A549 (cell line): ENCODE measurements at regions not wholly inside any gene's neighbourhood (a gene's known extent, or its start where the extent isn't known, plus 50 kb on each side); places are given as distances from the start of the nearest gene placed in this dataset.

ENCODE experiments used
- ATAC-seq, 2 experiments: fragments of 200-7000 bp in 1 of 2; fragments of >200 bp in 1 of 2; cut with Nextera tagmentation in 1 of 2; cut with Tn5 transposase in 1 of 2; 3 replicates each; pipeline versions ENCODE4 v1.8.0 to v1.9.1; 2018 to 2020; ENCODE audit warnings: mild to moderate bottlenecking in 1 of 2, moderate library complexity in 1 of 2
- CTCF ChIA-PET: fragments of 300-600 bp; sonication (Branson Sonifier 250); formaldehyde crosslinking; extraction: SDS; loops from one replicate; lab custom pipeline; 2021; ENCODE audit warnings: antibody characterized with exemption, inconsistent platforms; lab: Yijun Ruan, JAX
- POLR2A ChIA-PET: fragments of 350-600 bp; formaldehyde crosslinking; extraction: SDS; loops from one replicate; lab custom pipeline; 2021; ENCODE audit warnings: antibody characterized with exemption, inconsistent platforms; lab: Yijun Ruan, JAX
- DNase-seq, 2 experiments: peaks; one replicate each; pipeline versions ENCODE4 v3.0.0 to v3.0.0-alpha.2; 2011 to 2016; ENCODE audit warnings: low read depth in 1 of 2, low spot score in 1 of 2
- FAIRE-seq: peaks from 2 replicates; lab custom pipeline; 2011; peaks lifted over from hg19 to GRCh38; lab: Jason Lieb, UNC
- H3K27ac ChIP-seq, 2 experiments: fragments of >200 bp; sonication (Bioruptor Twin); formaldehyde crosslinking; 3 replicates each; pipeline ENCODE4 v1.5.1; 2016 to 2017
- H3K4me1 ChIP-seq: fragments of >200 bp; sonication (Bioruptor Twin); formaldehyde crosslinking; 3 replicates; pipeline ENCODE4 v1.6.1; 2016
- H3K4me2 ChIP-seq: fragments of >200 bp; sonication (Bioruptor Twin); formaldehyde crosslinking; 3 replicates; pipeline ENCODE4 v1.6.1; 2016
- H3K4me3 ChIP-seq: fragments of >200 bp; sonication (Bioruptor Twin); formaldehyde crosslinking; 3 replicates; pipeline ENCODE4 v1.5.1; 2016
- H3K9me3 ChIP-seq: fragments of >200 bp; sonication (Bioruptor Twin); formaldehyde crosslinking; 3 replicates; pipeline ENCODE4 v1.6.1; 2016
- BHLHE40 ChIP-seq: IDR thresholded peaks from 2 replicates; pipeline ENCODE4 v1.6.1; 2012; ENCODE audit warnings: low read depth, low read length, inconsistent platforms
- CBX2 ChIP-seq: fragments of 200-600 bp; sonication (generic); IDR thresholded peaks from 2 replicates; pipeline ENCODE4 v1.6.1; 2016; ENCODE audit warnings: low read depth, mild to moderate bottlenecking, borderline replicate concordance
- CBX8 ChIP-seq: fragments of 200-600 bp; sonication (generic); IDR thresholded peaks from 2 replicates; pipeline ENCODE4 v1.6.1; 2016
- FOXS1 ChIP-seq: fragments of 250-450 bp; sonication (Bioruptor Pico); IDR thresholded peaks from 2 replicates; pipeline ENCODE4 v1.5.0; 2020; ENCODE audit warnings: mild to moderate bottlenecking, moderate library complexity
- GATA3 ChIP-seq: IDR thresholded peaks from 2 replicates; pipeline ENCODE4 v1.6.1; 2012; ENCODE audit warnings: borderline replicate concordance
- HOXA7 ChIP-seq: fragments of 250-450 bp; sonication (Bioruptor Pico); IDR thresholded peaks from 2 replicates; pipeline ENCODE4 v1.5.0; 2020; ENCODE audit warnings: mild to moderate bottlenecking, moderate library complexity
- HOXB13 ChIP-seq: fragments of 250-450 bp; sonication (Bioruptor Pico); IDR thresholded peaks from 2 replicates; pipeline ENCODE4 v1.5.0; 2020; ENCODE audit warnings: low read depth, mild to moderate bottlenecking, moderate library complexity
- JUNB ChIP-seq: fragments of >200 bp; sonication (Bioruptor Twin); formaldehyde crosslinking; IDR thresholded peaks from 2 replicates; pipeline ENCODE4 v1.6.1; 2016
- KDM1A ChIP-seq: fragments of 200-600 bp; sonication (generic); IDR thresholded peaks from 2 replicates; pipeline ENCODE4 v1.6.1; 2016; ENCODE audit warnings: low read depth, mild to moderate bottlenecking
- MAFK ChIP-seq: fragments of 450-650 bp; IDR thresholded peaks from 2 replicates; pipeline ENCODE4 v1.6.1; 2014; ENCODE audit not compliant: partially characterized antibody
- MAZ ChIP-seq: fragments of 150-350 bp; IDR thresholded peaks from 2 replicates; pipeline ENCODE4 v1.6.1; 2014; ENCODE audit warnings: antibody characterized with exemption, low read depth, low read length, borderline replicate concordance
- NFE2L2 ChIP-seq: fragments of 150-350 bp; conservative IDR thresholded peaks from 2 replicates; pipeline ENCODE4 v1.6.1; 2014; ENCODE audit warnings: low read length
- PHF8 ChIP-seq: fragments of 200-600 bp; sonication (generic); IDR thresholded peaks from 2 replicates; pipeline ENCODE4 v1.6.1; 2016; ENCODE audit warnings: low read depth, mild to moderate bottlenecking, antibody characterized with exemption, moderate library complexity, borderline replicate concordance
- POLR2AphosphoS2 ChIP-seq: conservative IDR thresholded peaks from 2 replicates; pipeline ENCODE4 v1.6.1; 2012; ENCODE audit warnings: low read length, improper control_type of control experiment, inconsistent platforms
- RARB ChIP-seq: fragments of 250-450 bp; sonication (Bioruptor Pico); IDR thresholded peaks from 2 replicates; pipeline ENCODE4 v1.8.0; 2021; ENCODE audit warnings: mild to moderate bottlenecking, moderate library complexity
- RNF2 ChIP-seq: fragments of 200-600 bp; sonication (generic); IDR thresholded peaks from 2 replicates; pipeline ENCODE4 v1.6.1; 2016; ENCODE audit warnings: low read depth, mild to moderate bottlenecking, antibody characterized with exemption, moderate library complexity, borderline replicate concordance
- SMC3 ChIP-seq: fragments of >200 bp; sonication (Bioruptor Twin); formaldehyde crosslinking; IDR thresholded peaks from 3 replicates; pipeline ENCODE4 v1.6.1; 2018; ENCODE audit warnings: inconsistent platforms
- SREBF2 ChIP-seq: fragments of 450-650 bp; IDR thresholded peaks from 2 replicates; pipeline ENCODE4 v1.6.1; 2014; ENCODE audit warnings: mild to moderate bottlenecking, moderate library complexity
- TP53 ChIP-seq: fragments of 250-450 bp; sonication (Bioruptor Pico); IDR thresholded peaks from 2 replicates; pipeline ENCODE4 v1.5.0; 2021; ENCODE audit warnings: mild to moderate bottlenecking, moderate library complexity
- ZC3H11A ChIP-seq: fragments of 450-650 bp; IDR thresholded peaks from 2 replicates; pipeline ENCODE4 v1.6.1; 2014; ENCODE audit warnings: antibody characterized with exemption, mild to moderate bottlenecking
- ZFP36 ChIP-seq: fragments of 450-650 bp; IDR thresholded peaks from 2 replicates; pipeline ENCODE4 v1.6.1; 2014; ENCODE audit warnings: borderline replicate concordance; ENCODE audit not compliant: partially characterized antibody
- ZSCAN20 ChIP-seq: fragments of 250-450 bp; sonication (Bioruptor Pico); IDR thresholded peaks from 2 replicates; pipeline ENCODE4 v1.8.0; 2022; ENCODE audit warnings: mild to moderate bottlenecking, moderate library complexity
- WGBS: methylation state at CpG from one replicate; pipeline ENCODE4 v1.1.6; 2017; ENCODE audit errors: missing lambda C conversion rate; 5-methylcytosine and 5-hydroxymethylcytosine counted together
- TF ChIP-seq, protein P1 (sequence below): fragments of >200 bp; sonication (Bioruptor Twin); formaldehyde crosslinking; IDR thresholded peaks from 2 replicates; pipeline ENCODE4 v1.6.1; 2016
- TF ChIP-seq, protein P2 (sequence below): fragments of >200 bp; sonication (Bioruptor Twin); formaldehyde crosslinking; IDR thresholded peaks from 3 replicates; pipeline ENCODE4 v1.6.1; 2016
- TF ChIP-seq, protein P3 (sequence below): fragments of 200-600 bp; sonication (generic); IDR thresholded peaks from 2 replicates; pipeline ENCODE4 v1.6.1; 2016; ENCODE audit warnings: antibody characterized with exemption, mild to moderate bottlenecking, moderate library complexity
- TF ChIP-seq, protein P4 (sequence below): IDR thresholded peaks from 2 replicates; pipeline ENCODE4 v1.6.1; 2012
- TF ChIP-seq, protein P5 (sequence below): IDR thresholded peaks from 2 replicates; pipeline ENCODE4 v1.6.1; 2012

DNA sequence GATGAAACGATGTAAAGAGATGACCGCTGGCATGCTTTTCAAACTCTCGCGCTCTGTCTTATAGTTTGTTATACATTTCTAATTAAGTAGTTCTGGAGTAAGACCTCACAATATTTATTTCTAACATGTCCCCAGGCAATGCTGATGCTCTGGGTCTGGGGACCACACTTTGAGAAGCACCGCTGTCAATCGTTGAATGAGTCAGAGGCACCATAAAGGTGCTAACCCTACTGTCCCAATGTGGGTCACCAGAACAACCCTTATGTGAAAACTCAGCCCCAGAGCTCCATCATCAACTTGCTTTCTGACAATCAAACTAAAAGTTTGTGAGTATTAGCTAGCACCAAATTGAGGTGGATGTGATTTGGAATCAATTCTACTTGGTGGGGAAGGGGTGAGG lies 284.1 kb upstream of the PRKCQ start:
- WGBS: 91% methylated on average over 6 of the region's 6 CpGs
- no peak for DNase-seq
- no peak overlapping the region for H3K4me2 ChIP-seq
- CTCF ChIA-PET: interaction anchor here (1.2 kb wide), 1 partner anchor 13 kb away, joined by 4 read pairs; no protein-coding TSS in a partner anchor
- no peak for TF ChIP-seq TP53
- TF ChIP-seq GATA3: no peak
- no peak for TF ChIP-seq CBX8
- no peak for TF ChIP-seq HOXB13
- TF ChIP-seq MAFK: no peak
- no peak for TF ChIP-seq HOXA7
- no peak for TF ChIP-seq CBX2
- no peak for TF ChIP-seq BHLHE40
- no peak for TF ChIP-seq NFE2L2
- TF ChIP-seq, protein P1, sequence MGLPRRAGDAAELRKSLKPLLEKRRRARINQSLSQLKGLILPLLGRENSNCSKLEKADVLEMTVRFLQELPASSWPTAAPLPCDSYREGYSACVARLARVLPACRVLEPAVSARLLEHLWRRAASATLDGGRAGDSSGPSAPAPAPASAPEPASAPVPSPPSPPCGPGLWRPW: no peak
- no peak for TF ChIP-seq POLR2AphosphoS2
- no peak for TF ChIP-seq RARB (CRISPR knock-in tag)
- no peak for TF ChIP-seq PHF8
- TF ChIP-seq, protein P2, sequence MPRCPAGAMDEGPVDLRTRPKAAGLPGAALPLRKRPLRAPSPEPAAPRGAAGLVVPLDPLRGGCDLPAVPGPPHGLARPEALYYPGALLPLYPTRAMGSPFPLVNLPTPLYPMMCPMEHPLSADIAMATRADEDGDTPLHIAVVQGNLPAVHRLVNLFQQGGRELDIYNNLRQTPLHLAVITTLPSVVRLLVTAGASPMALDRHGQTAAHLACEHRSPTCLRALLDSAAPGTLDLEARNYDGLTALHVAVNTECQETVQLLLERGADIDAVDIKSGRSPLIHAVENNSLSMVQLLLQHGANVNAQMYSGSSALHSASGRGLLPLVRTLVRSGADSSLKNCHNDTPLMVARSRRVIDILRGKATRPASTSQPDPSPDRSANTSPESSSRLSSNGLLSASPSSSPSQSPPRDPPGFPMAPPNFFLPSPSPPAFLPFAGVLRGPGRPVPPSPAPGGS: no peak
- TF ChIP-seq ZFP36: no peak
- TF ChIP-seq, all 56 proteins: peak for 0
- no peak overlapping the region for H3K4me3 ChIP-seq
- FAIRE-seq (no peak), ATAC-seq (no peak)
- POLR2A ChIA-PET: no interaction called here
- H3K9me3 ChIP-seq: no peaks in the 10 kb centered on the region
- no peak overlapping the region for H3K27ac ChIP-seq
- no peaks in the 10 kb centered on the region for H3K4me1 ChIP-seq

DNA sequence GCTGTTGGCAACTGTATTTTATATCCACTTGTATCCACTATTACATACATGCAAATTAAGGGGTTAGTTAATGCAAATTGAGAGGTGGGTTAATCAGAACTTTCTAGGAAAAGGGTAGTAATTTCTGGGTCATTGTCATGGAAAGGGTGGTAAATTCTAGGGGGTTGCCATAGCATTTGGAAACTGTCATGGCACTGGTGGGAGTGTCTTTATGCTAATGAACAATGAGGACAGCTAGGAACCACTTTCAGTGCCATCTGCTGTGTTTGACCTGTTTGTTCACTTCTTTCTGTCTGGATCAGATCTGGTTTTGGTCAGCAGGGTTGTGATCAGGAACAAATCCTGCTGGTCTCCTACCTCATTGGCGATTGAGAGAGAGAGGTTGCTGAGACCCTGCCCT lies 283.3 kb upstream of the PRKCQ start:
- ChIA-PET POLR2A (no interaction called here), CTCF (interaction anchor here (1.2 kb wide), 1 partner anchor 13 kb away, joined by 4 read pairs; no protein-coding TSS in a partner anchor)
- WGBS: 93% methylated on average over 1 of the region's 1 CpG
- FAIRE-seq (no peak), DNase-seq (no peak), ATAC-seq (no peak)
- Histone ChIP-seq H3K9me3 (no peaks in the 10 kb centered on the region), H3K4me2 (no peak overlapping the region), H3K4me3 (no peak overlapping the region), H3K27ac (no peak overlapping the region), H3K4me1 (no peaks in the 10 kb centered on the region)
- TF ChIP-seq HOXA7: no peak
- TF ChIP-seq, protein P3, sequence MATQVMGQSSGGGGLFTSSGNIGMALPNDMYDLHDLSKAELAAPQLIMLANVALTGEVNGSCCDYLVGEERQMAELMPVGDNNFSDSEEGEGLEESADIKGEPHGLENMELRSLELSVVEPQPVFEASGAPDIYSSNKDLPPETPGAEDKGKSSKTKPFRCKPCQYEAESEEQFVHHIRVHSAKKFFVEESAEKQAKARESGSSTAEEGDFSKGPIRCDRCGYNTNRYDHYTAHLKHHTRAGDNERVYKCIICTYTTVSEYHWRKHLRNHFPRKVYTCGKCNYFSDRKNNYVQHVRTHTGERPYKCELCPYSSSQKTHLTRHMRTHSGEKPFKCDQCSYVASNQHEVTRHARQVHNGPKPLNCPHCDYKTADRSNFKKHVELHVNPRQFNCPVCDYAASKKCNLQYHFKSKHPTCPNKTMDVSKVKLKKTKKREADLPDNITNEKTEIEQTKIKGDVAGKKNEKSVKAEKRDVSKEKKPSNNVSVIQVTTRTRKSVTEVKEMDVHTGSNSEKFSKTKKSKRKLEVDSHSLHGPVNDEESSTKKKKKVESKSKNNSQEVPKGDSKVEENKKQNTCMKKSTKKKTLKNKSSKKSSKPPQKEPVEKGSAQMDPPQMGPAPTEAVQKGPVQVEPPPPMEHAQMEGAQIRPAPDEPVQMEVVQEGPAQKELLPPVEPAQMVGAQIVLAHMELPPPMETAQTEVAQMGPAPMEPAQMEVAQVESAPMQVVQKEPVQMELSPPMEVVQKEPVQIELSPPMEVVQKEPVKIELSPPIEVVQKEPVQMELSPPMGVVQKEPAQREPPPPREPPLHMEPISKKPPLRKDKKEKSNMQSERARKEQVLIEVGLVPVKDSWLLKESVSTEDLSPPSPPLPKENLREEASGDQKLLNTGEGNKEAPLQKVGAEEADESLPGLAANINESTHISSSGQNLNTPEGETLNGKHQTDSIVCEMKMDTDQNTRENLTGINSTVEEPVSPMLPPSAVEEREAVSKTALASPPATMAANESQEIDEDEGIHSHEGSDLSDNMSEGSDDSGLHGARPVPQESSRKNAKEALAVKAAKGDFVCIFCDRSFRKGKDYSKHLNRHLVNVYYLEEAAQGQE: no peak

DNA sequence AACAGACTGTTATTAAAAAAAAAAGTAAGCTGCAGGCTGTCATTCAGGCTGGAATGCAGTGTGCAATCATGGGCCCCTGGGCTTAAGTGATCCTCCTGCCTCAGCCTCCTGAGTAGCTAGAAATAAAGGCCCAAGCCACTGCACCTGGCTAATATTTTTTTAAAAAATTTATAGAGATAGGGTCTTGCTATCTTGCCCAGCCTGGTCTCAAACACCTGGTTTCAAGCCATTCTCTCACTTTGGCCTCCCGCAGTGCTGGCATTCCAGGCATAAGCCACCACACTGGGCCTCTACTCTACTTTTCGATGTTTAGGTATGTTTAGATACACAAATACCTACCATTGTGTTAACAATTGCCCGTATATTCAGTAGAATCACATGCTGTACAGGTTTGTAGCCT lies 270.4 kb upstream of the PRKCQ start:
- CTCF ChIA-PET: interaction anchor here (1.0 kb wide), 2 partner anchors 13 to 27 kb away, joined by 3 to 4 read pairs; no protein-coding TSS in a partner anchor
- no peak overlapping the region for H3K4me2 ChIP-seq
- FAIRE-seq: no peak
- POLR2A ChIA-PET: no interaction called here
- H3K9me3 ChIP-seq: no peaks in the 10 kb centered on the region
- no peak overlapping the region for H3K27ac ChIP-seq
- H3K4me1 ChIP-seq: no peaks in the 10 kb centered on the region
- ATAC-seq: no peak
- DNase-seq: no peak
- TF ChIP-seq SMC3 (no peak), ZC3H11A (no peak), NFE2L2 (no peak), CBX8 (no peak), KDM1A (no peak), PHF8 (no peak), POLR2AphosphoS2 (no peak), RNF2 (no peak), JUNB (no peak), FOXS1 (CRISPR knock-in tag) (no peak), RARB (CRISPR knock-in tag) (no peak), ZSCAN20 (CRISPR knock-in tag) (no peak), MAZ (no peak), SREBF2 (no peak), MAFK (no peak), BHLHE40 (no peak), HOXA7 (no peak)
- TF ChIP-seq, protein P4, sequence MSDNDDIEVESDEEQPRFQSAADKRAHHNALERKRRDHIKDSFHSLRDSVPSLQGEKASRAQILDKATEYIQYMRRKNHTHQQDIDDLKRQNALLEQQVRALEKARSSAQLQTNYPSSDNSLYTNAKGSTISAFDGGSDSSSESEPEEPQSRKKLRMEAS: no peak
- TF ChIP-seq, protein P5, sequence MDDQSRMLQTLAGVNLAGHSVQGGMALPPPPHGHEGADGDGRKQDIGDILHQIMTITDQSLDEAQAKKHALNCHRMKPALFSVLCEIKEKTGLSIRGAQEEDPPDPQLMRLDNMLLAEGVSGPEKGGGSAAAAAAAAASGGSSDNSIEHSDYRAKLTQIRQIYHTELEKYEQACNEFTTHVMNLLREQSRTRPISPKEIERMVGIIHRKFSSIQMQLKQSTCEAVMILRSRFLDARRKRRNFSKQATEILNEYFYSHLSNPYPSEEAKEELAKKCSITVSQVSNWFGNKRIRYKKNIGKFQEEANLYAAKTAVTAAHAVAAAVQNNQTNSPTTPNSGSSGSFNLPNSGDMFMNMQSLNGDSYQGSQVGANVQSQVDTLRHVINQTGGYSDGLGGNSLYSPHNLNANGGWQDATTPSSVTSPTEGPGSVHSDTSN: no peak
- TF ChIP-seq, protein P2: no peak
- H3K4me3 ChIP-seq: no peak overlapping the region
- 86% methylated on average over 3 of the region's 3 CpGs for WGBS
